Skeletal muscle cell (primary cell): ENCODE measurements at regions not wholly inside any gene's neighbourhood (a gene's known extent, or its start where the extent isn't known, plus 50 kb on each side); places are given as distances from the start of the nearest gene placed in this dataset.
A peak's percentile ranks its signal among the peaks of the same experiment; 100 is the strongest.
"Not testable (repeated sequence)": the region's sequence is repeated elsewhere in the genome, so short reads cannot be mapped to it uniquely, and the experiment has no call there.

ENCODE experiments used
- DNase-seq: peaks from one replicate; pipeline ENCODE4 v3.0.0-alpha.2; 2010; ENCODE audit warnings: low read depth
- H3K4me3 ChIP-seq: 2 replicates; pipeline ENCODE4 v1.5.1; 2011; ENCODE audit warnings: low read depth, mild to moderate bottlenecking, control low read depth, low read length, moderate library complexity

DNA sequence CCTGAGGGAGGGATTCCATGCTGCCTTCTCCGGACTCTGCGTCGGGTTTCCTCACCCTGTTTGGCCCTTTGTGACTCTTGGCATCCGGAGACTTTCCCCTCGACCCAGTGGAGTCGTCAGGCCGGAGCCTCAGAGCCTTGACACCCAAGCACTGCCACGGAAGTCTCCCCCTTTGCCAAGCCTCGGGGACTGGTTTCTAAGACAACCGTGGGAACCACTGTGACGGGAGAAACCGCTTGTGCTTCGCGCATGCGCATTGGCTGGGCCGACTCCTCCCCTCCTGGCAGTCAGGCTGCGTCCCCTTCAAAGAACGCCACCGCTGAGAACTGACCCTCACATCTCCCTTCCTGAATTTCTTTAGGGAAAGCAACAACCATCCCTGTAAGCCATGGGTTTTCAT, 459.4 kb upstream of the ZNG1F start:
- not testable (repeated sequence) for H3K4me3 ChIP-seq, DNase-seq

GRCh38 chr9:41646246-41646645, 457.1 kb upstream of the ZNG1F start:
- H3K4me3 ChIP-seq, DNase-seq: not testable (repeated sequence)

- DNase-seq, result not testable (repeated sequence)
- H3K4me3 ChIP-seq, result peak overlapping the region; percentile 20
Measured at GRCh38 chr9:41643571-41644279, 454.6 kb upstream of the ZNG1F start.

- H3K4me3 ChIP-seq, DNase-seq: not testable (repeated sequence)
Measured at GRCh38 chr9:41633726-41634125, 444.6 kb upstream of the ZNG1F start.

DNA sequence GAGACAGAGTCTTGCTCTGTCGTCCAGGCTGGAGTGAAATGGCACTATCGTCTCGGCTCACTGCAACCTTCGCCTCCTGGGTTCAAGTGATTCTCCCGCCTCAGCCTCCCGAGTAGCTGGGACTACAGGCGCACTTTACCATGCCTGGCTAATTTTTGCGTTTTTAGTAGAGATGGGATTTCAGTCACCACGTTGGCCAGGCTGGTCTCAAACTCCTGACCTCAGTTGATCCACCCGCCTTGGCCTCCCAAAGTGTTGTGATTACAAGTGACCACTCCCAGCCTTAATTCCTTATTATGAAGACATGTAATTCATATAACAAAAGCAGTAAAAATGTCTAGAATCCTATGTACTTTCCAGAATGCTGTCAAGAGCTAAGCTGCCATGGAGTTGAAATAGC, 434.5 kb upstream of the ZNG1F start:
- not testable (repeated sequence) for H3K4me3 ChIP-seq, DNase-seq

- DNase-seq, H3K4me3 ChIP-seq: not testable (repeated sequence)
Measured at GRCh38 chr9:41619254-41619653, 430.1 kb upstream of the ZNG1F start.

GRCh38 chr9:41606961-41607547, 417.9 kb upstream of the ZNG1F start:
- not testable (repeated sequence) for H3K4me3 ChIP-seq, DNase-seq

DNA sequence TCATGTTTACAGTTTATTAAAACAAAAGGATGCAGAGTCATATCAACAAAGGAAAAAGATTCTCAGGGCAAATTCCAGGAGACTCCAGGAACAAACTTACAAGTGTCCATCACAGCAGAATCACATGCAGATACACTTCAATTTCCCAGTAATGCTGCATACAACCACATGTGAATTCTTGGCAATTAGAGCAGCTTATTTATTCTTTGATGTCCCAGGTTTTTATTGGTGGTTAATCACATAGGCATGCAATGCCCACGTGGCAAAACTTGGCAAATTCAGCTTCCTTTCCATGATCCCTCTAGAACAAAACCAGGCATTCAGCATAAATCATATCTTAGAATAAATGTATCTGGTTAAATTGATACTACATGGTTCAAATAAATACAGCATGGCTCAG, 376.5 kb upstream of the ZNG1F start:
- not testable (repeated sequence) for DNase-seq

More for the DNA sequence above, 376.5 kb upstream of the ZNG1F start:
- not testable (repeated sequence) for H3K4me3 ChIP-seq
